C4-2B (cell line): ENCODE measurements at regions not wholly inside any gene's neighbourhood (a gene's known extent, or its start where the extent isn't known, plus 50 kb on each side); places are given as distances from the start of the nearest gene placed in this dataset.

Experiments
- CTCF ChIP-seq: fragments of 450-650 bp; conservative IDR thresholded peaks from 2 replicates; pipeline ENCODE4 v1.5.1; 2017; ENCODE audit warnings: mild to moderate bottlenecking
- ZFX ChIP-seq: fragments of 450-650 bp; IDR thresholded peaks from 2 replicates; pipeline ENCODE4 v1.6.1; 2017

GRCh38 chr4:54929459-54929858 lies 195.9 kb downstream of the KDR start:
- TF ChIP-seq CTCF (no peak), ZFX (no peak)
